H1 (cell line): ENCODE measurements at regions not wholly inside any gene's neighbourhood (a gene's known extent, or its start where the extent isn't known, plus 50 kb on each side); places are given as distances from the start of the nearest gene placed in this dataset.

ENCODE experiments used
- CHD7 ChIP-seq: fragments of 300-600 bp; sonication (generic); IDR thresholded peaks from 2 replicates; pipeline ENCODE4 v1.7.1; 2012; ENCODE audit warnings: low read length, moderate library complexity, mild to moderate bottlenecking, inconsistent platforms; ENCODE audit not compliant: insufficient replicate concordance
- CREB1 ChIP-seq: IDR thresholded peaks from 2 replicates; pipeline ENCODE4 v1.6.1; 2012; ENCODE audit warnings: inconsistent platforms
- CTCF ChIP-seq, 3 experiments: IDR thresholded peaks; 1 replicate in 2 of 3; 2 replicates in 1 of 3; pipeline versions ENCODE4 v1.5.1 to v1.6.1; 2011; ENCODE audit warnings: low read length in 3 of 3, mild to moderate bottlenecking in 3 of 3, inconsistent platforms in 2 of 3, low read depth in 1 of 3, moderate library complexity in 1 of 3; ENCODE audit not compliant: insufficient read depth in 1 of 3; ENCODE audit errors: control extremely low read depth in 1 of 3
- EP300 ChIP-seq, 2 experiments: IDR thresholded peaks; 1 replicate in 1 of 2; 2 replicates in 1 of 2; pipeline ENCODE4 v1.6.1; 2011 to 2012; ENCODE audit warnings: low read depth in 2 of 2, low read length in 2 of 2, mild to moderate bottlenecking in 2 of 2, borderline replicate concordance in 1 of 2, inconsistent platforms in 1 of 2, moderate library complexity in 1 of 2
- EZH2 ChIP-seq: fragments of 200-600 bp; sonication (generic); IDR thresholded peaks from 2 replicates; pipeline ENCODE4 v1.7.1; 2012; ENCODE audit warnings: low read depth, mild to moderate bottlenecking, moderate library complexity, low read length, inconsistent platforms; ENCODE audit not compliant: severe bottlenecking
- JUND ChIP-seq: IDR thresholded peaks from 2 replicates; pipeline ENCODE4 v1.6.1; 2011; ENCODE audit warnings: mild to moderate bottlenecking, improper control_type of control experiment, low read length
- MAFK ChIP-seq: IDR thresholded peaks from 2 replicates; pipeline ENCODE4 v1.6.1; 2012; ENCODE audit warnings: low read depth, mild to moderate bottlenecking, improper control_type of control experiment, low read length
- POLR2A ChIP-seq, 2 experiments: IDR thresholded peaks; 1 replicate in 1 of 2; 2 replicates in 1 of 2; pipeline ENCODE4 v1.6.1; 2011; ENCODE audit warnings: low read depth in 2 of 2, low read length in 2 of 2, mild to moderate bottlenecking in 2 of 2; ENCODE audit errors: control extremely low read depth in 1 of 2
- POLR2AphosphoS5 ChIP-seq: IDR thresholded peaks from 2 replicates; pipeline ENCODE4 v1.6.1; 2011; ENCODE audit warnings: low read depth, low read length
- SIRT6 ChIP-seq: IDR thresholded peaks from one replicate; pipeline ENCODE4 v1.7.1; 2012; ENCODE audit warnings: low read length, inconsistent platforms
- SRF ChIP-seq: IDR thresholded peaks from 2 replicates; pipeline ENCODE4 v1.6.1; 2011; ENCODE audit warnings: mild to moderate bottlenecking, low read depth, low read length, moderate library complexity
- TCF12 ChIP-seq: IDR thresholded peaks from 2 replicates; pipeline ENCODE4 v1.6.1; 2011; ENCODE audit warnings: low read depth, mild to moderate bottlenecking, low read length

DNA sequence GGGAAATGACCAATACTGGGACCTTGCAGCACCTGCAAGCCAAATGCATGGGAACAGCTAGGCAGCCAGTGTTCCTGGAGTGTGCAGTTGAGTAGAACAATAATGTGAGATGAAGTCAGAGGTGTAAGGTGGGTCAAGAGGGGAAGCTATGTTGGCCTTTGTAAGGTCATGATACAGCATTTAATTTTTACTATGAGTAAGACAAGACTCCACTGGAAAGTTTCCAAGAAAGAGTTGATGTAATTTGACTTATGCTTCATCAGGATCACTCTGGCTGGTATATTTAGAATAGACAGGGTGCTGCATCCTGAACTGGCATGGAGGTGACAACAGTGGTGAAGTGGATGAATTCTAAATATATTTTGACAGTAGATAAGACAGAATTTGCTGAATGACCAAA lies 744.8 kb downstream of the KCTD16 start:
- no peak for TF ChIP-seq EP300 (IDR thresholded peaks at IDR 0.05; ENCODE audit: borderline replicate concordance in 1 of 2, low read depth in 2 of 2, low read length in 2 of 2)
- TF ChIP-seq CTCF (IDR thresholded peaks at IDR 0.05; ENCODE audit: control extremely low read depth in 1 of 3, insufficient read depth in 1 of 3, low read depth in 1 of 3, low read length in 3 of 3): no peak
- no peak for TF ChIP-seq CHD7
- TF ChIP-seq MAFK: no peak
- no peak for TF ChIP-seq SIRT6
- TF ChIP-seq EZH2: no peak
- no peak for TF ChIP-seq SRF
- no peak for TF ChIP-seq CREB1
- no peak for TF ChIP-seq POLR2AphosphoS5
- TF ChIP-seq TCF12: no peak
- no peak for TF ChIP-seq JUND
- no peak for TF ChIP-seq POLR2A (IDR thresholded peaks at IDR 0.05; ENCODE audit: control extremely low read depth in 1 of 2, low read depth in 2 of 2, low read length in 2 of 2)
